Mesenchymal stem cell (in vitro differentiated cells and primary cell): ENCODE measurements at regions not wholly inside any gene's neighbourhood (a gene's known extent, or its start where the extent isn't known, plus 50 kb on each side); places are given as distances from the start of the nearest gene placed in this dataset.
A peak's percentile ranks its signal among the peaks of the same experiment; 100 is the strongest.

Source experiments
- DNase-seq: peaks from one replicate; pipeline ENCODE4 v3.0.0-alpha.2; 2013
- H2AFZ ChIP-seq: one replicate; pipeline ENCODE4 v1.6.1; 2013; ENCODE audit warnings: low read depth, mild to moderate bottlenecking, control low read depth, inconsistent platforms, low read length, moderate library complexity
- H2AK5ac ChIP-seq: 2 replicates; pipeline ENCODE4 v1.6.1; 2013; ENCODE audit warnings: low read length, moderate library complexity, mild to moderate bottlenecking, inconsistent platforms; ENCODE audit not compliant: severe bottlenecking
- H2BK120ac ChIP-seq: one replicate; pipeline ENCODE4 v1.6.1; 2013; ENCODE audit warnings: low read depth, mild to moderate bottlenecking, inconsistent platforms, low read length, moderate library complexity
- H2BK12ac ChIP-seq, 2 experiments: one replicate each; pipeline ENCODE4 v1.6.1; 2013; ENCODE audit warnings: inconsistent platforms in 2 of 2, low read length in 2 of 2, mild to moderate bottlenecking in 2 of 2, moderate library complexity in 2 of 2, control low read depth in 1 of 2
- H2BK15ac ChIP-seq: one replicate; pipeline ENCODE4 v1.6.1; 2013; ENCODE audit warnings: mild to moderate bottlenecking, low read depth, inconsistent platforms; ENCODE audit not compliant: poor library complexity, severe bottlenecking
- H2BK5ac ChIP-seq: 2 replicates; pipeline ENCODE4 v1.6.1; 2013; ENCODE audit warnings: low read depth, mild to moderate bottlenecking, low read length, control low read depth, inconsistent platforms; ENCODE audit not compliant: poor library complexity, severe bottlenecking
- H3K14ac ChIP-seq, 2 experiments: one replicate each; pipeline ENCODE4 v1.6.1; 2013; ENCODE audit warnings: inconsistent platforms in 2 of 2, low read length in 2 of 2, control low read depth in 1 of 2, mild to moderate bottlenecking in 1 of 2, moderate library complexity in 1 of 2
- H3K18ac ChIP-seq, 2 experiments: one replicate each; pipeline ENCODE4 v1.6.1; 2013; ENCODE audit warnings: inconsistent platforms in 2 of 2, low read length in 2 of 2, control low read depth in 1 of 2, low read depth in 1 of 2, mild to moderate bottlenecking in 1 of 2
- H3K23ac ChIP-seq, 2 experiments: one replicate each; pipeline ENCODE4 v1.6.1; 2013; ENCODE audit warnings: inconsistent platforms in 2 of 2, low read length in 2 of 2, mild to moderate bottlenecking in 2 of 2, moderate library complexity in 2 of 2, control low read depth in 1 of 2
- H3K27ac ChIP-seq: 2 replicates; pipeline ENCODE4 v1.5.1; 2013; ENCODE audit warnings: mild to moderate bottlenecking, moderate library complexity, low read length, control low read depth, inconsistent platforms; ENCODE audit not compliant: poor library complexity, severe bottlenecking
- H3K27me3 ChIP-seq, 2 experiments: 2 replicates each; pipeline versions ENCODE4 v1.6.1 to v1.7.0; 2013; ENCODE audit warnings: low read length in 2 of 2, mild to moderate bottlenecking in 2 of 2, moderate library complexity in 2 of 2, control low read depth in 1 of 2, inconsistent platforms in 1 of 2; ENCODE audit not compliant: control insufficient read depth in 1 of 2, insufficient read depth in 1 of 2
- H3K36me3 ChIP-seq, 2 experiments: 2 replicates each; pipeline versions ENCODE4 v1.6.1 to v1.7.0; 2013; ENCODE audit warnings: low read length in 2 of 2, control low read depth in 1 of 2, inconsistent platforms in 1 of 2, low read depth in 1 of 2, mild to moderate bottlenecking in 1 of 2; ENCODE audit not compliant: insufficient read depth in 2 of 2, control insufficient read depth in 1 of 2
- H3K4ac ChIP-seq, 2 experiments: one replicate each; pipeline ENCODE4 v1.6.1; 2013; ENCODE audit warnings: inconsistent platforms in 2 of 2, low read length in 2 of 2, mild to moderate bottlenecking in 2 of 2, moderate library complexity in 2 of 2, control low read depth in 1 of 2, low read depth in 1 of 2
- H3K4me1 ChIP-seq: 2 replicates; pipeline ENCODE4 v1.6.1; 2013; ENCODE audit warnings: low read depth, low read length, control low read depth; ENCODE audit not compliant: control insufficient read depth, insufficient read depth
- H3K4me2 ChIP-seq: 2 replicates; pipeline ENCODE4 v1.6.1; 2013; ENCODE audit warnings: low read length, mild to moderate bottlenecking, inconsistent platforms; ENCODE audit not compliant: poor library complexity, severe bottlenecking
- H3K4me3 ChIP-seq, 2 experiments: 2 replicates each; pipeline versions ENCODE4 v1.5.1 to v1.7.0; 2013; ENCODE audit warnings: low read length in 2 of 2, mild to moderate bottlenecking in 2 of 2, control low read depth in 1 of 2, low read depth in 1 of 2; ENCODE audit not compliant: insufficient read depth in 1 of 2
- H3K79me1 ChIP-seq: replicated peaks from 2 replicates; pipeline ENCODE4 v1.6.1; 2013; ENCODE audit warnings: mild to moderate bottlenecking, control low read depth, low read length, inconsistent platforms; ENCODE audit not compliant: poor library complexity, severe bottlenecking
- H3K9ac ChIP-seq: 2 replicates; pipeline ENCODE4 v1.7.0; 2013; ENCODE audit warnings: mild to moderate bottlenecking, low read length, moderate library complexity
- H3K9me3 ChIP-seq: 2 replicates; pipeline ENCODE4 v1.7.0; 2013; ENCODE audit warnings: mild to moderate bottlenecking, low read length; ENCODE audit not compliant: control insufficient read depth
- H4K8ac ChIP-seq: one replicate; pipeline ENCODE4 v1.6.1; 2013; ENCODE audit warnings: inconsistent platforms, mild to moderate bottlenecking, low read length, moderate library complexity
- H4K91ac ChIP-seq: one replicate; pipeline ENCODE4 v1.6.1; 2013; ENCODE audit warnings: mild to moderate bottlenecking, low read length, inconsistent platforms
- WGBS: methylation state at CpG from one replicate; pipeline ENCODE4 v1.1.7; 2013; ENCODE audit warnings: mixed read lengths; 5-methylcytosine and 5-hydroxymethylcytosine counted together

DNA sequence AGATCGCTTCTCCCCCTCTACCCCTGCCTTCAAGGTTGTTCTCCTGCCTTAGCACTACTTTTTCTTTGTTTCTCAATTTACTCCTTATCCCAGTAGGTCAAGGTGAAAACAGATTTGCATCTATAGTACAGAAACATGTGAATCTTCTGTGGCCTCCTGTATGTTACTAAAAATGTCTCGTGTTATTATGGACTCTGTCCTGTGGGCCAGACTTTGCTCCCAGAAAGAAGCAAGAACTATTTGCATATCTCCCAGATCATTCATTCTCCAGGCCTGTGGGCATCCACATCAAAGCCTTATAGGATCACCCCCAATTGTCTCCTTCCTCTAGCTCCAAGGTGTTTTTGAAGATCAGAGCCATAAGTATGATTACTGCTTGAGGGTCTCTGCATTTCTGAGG lies 169.5 kb upstream of the ROPN1 start:
- Histone ChIP-seq H3K14ac (no peak overlapping the region), H2BK15ac (no peak overlapping the region), H2AK5ac (no peak overlapping the region), H3K4me1 (peaks cover 2% of the 10 kb centered on the region), H3K9ac (no peak overlapping the region), H3K79me1 (peaks cover 12% of the 10 kb centered on the region), H3K18ac (no peak overlapping the region), H4K91ac (no peak overlapping the region), H3K9me3 (no peaks in the 10 kb centered on the region), H3K27ac (no peak overlapping the region), H3K4ac (no peak overlapping the region), H2BK5ac (no peak overlapping the region), H4K8ac (no peak overlapping the region), H3K23ac (no peak overlapping the region), H2BK120ac (no peak overlapping the region), H3K36me3 (no peaks in the 10 kb centered on the region), H2AFZ (no peak overlapping the region), H2BK12ac (no peak overlapping the region), H3K4me2 (no peak overlapping the region), H3K4me3 (no peak overlapping the region), H3K27me3 (peaks cover 12 to 15% of the 10 kb centered on the region in 2 experiments)
- no peak for DNase-seq
- 78% methylated on average over 1 of the region's 2 CpGs for WGBS

DNA sequence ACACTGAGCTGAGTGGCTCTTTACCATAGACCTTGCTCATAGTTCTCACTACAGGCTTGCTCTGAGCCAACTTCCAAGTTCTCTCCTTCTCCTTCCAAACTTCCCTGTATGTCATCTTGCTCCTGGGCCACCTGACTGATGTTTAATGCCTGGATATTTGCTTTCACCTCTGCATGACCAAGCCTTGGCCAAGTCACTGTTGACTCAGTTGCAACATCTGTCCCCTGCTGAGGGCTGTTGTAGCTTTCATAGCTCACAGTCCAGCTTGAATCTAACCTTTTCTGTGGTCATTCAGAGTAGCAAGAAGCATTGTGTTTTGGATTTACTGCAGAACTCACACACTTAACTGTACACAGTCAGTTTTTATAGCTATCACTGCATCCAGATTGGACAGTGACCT lies 171.8 kb upstream of the ROPN1 start:
- Histone ChIP-seq H2BK15ac (no peak overlapping the region), H3K9me3 (no peaks in the 10 kb centered on the region), H3K9ac (no peak overlapping the region), H3K4me3 (no peak overlapping the region), H2AK5ac (no peak overlapping the region), H4K8ac (no peak overlapping the region), H3K23ac (no peak overlapping the region), H3K27me3 (peaks cover 0 to 4% of the 10 kb centered on the region in 2 experiments), H3K4ac (no peak overlapping the region), H3K27ac (no peak overlapping the region), H3K4me1 (no peaks in the 10 kb centered on the region), H2BK120ac (no peak overlapping the region), H3K36me3 (no peaks in the 10 kb centered on the region), H3K14ac (no peak overlapping the region), H2AFZ (no peak overlapping the region), H2BK12ac (no peak overlapping the region), H3K18ac (no peak overlapping the region), H3K4me2 (no peak overlapping the region), H2BK5ac (no peak overlapping the region), H3K79me1 (peaks cover 5% of the 10 kb centered on the region), H4K91ac (no peak overlapping the region)
- DNase-seq, result no peak

DNA sequence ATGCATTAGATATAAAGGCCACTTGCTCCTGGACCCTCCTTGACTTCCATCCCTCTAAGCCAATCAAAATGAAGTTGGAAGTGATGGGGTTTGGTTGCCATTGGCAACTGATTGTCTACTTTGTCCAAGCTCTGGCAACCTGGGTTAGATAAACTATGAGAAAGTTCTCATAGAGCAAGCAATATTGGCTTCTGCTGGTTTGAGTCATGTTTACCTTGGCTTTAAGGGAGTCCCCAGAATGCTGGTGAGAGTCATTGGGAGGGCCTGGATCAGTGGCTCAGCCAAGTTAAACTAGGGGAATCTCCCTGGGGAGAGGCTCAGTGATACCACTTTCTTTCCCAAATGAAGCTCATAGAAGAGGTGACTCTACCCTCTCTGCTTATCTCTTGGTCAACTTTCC lies 176.3 kb upstream of the ROPN1 start:
- Histone ChIP-seq H3K23ac (no peak overlapping the region), H3K9me3 (no peaks in the 10 kb centered on the region), H3K18ac (no peak overlapping the region), H2BK120ac (no peak overlapping the region), H4K8ac (no peak overlapping the region), H2BK5ac (no peak overlapping the region), H2AK5ac (no peak overlapping the region), H3K36me3 (no peaks in the 10 kb centered on the region), H4K91ac (no peak overlapping the region), H3K4me1 (no peaks in the 10 kb centered on the region), H3K27me3 (no peaks in the 10 kb centered on the region), H3K4ac (no peak overlapping the region), H2AFZ (no peak overlapping the region), H3K14ac (no peak overlapping the region), H3K79me1 (peaks cover 4% of the 10 kb centered on the region), H3K4me3 (no peak overlapping the region), H3K27ac (no peak overlapping the region), H2BK15ac (no peak overlapping the region), H2BK12ac (no peak overlapping the region), H3K9ac (no peak overlapping the region), H3K4me2 (no peak overlapping the region)
- no peak for DNase-seq

DNA sequence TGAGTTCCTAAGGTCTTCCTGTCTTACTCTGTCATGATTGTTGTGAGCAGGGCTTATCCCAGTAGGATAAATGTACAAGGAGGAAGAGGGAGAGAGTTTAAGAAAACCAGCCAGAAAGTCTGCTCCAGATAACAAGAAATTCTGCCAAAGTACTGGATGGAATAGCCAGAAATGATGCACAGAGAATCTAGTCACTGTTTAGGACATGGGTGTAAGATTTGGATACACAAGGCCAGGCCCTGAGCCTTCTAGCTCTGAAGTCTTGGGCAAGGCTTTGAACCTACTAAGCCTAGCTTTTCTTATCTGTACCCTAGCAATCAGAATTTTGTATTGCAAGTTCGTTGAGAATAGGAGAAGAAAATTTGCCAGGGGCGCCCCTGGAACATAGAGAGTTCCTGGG lies 180.4 kb upstream of the ROPN1 start:
- H3K9me3 ChIP-seq, result no peaks in the 10 kb centered on the region
- H3K23ac ChIP-seq, result no peak overlapping the region
- 48% methylated on average over 2 of the region's 2 CpGs for WGBS

More for the DNA sequence above, 180.4 kb upstream of the ROPN1 start:
- Histone ChIP-seq H3K4me1 (peaks cover 10% of the 10 kb centered on the region), H3K36me3 (no peaks in the 10 kb centered on the region), H3K4me3 (no peak overlapping the region), H2AFZ (no peak overlapping the region), H2AK5ac (no peak overlapping the region), H4K91ac (no peak overlapping the region), H3K27ac (peak overlapping the region; percentile 17), H2BK120ac (no peak overlapping the region), H2BK12ac (no peak overlapping the region), H3K4ac (no peak overlapping the region), H3K14ac (no peak overlapping the region), H2BK15ac (no peak overlapping the region), H2BK5ac (no peak overlapping the region), H3K4me2 (no peak overlapping the region), H3K79me1 (peaks cover 4% of the 10 kb centered on the region), H3K18ac (no peak overlapping the region), H4K8ac (no peak overlapping the region), H3K27me3 (peaks cover 0 to 2% of the 10 kb centered on the region in 2 experiments), H3K9ac (no peak overlapping the region)
- DNase-seq, result no peak
